Esophagus (tissue), 2 donors: ENCODE measurements at regions not wholly inside any gene's neighbourhood (a gene's known extent, or its start where the extent isn't known, plus 50 kb on each side); places are given as distances from the start of the nearest gene placed in this dataset.
"Not testable (repeated sequence)": the region's sequence is repeated elsewhere in the genome, so short reads cannot be mapped to it uniquely, and the experiment has no call there.

Experiments
- H3K27ac ChIP-seq, 2 donors: one replicate each; pipeline ENCODE4 v1.5.1; 2013; ENCODE audit warnings: low read depth in 2 of 2, mild to moderate bottlenecking in 2 of 2, inconsistent platforms in 1 of 2, low read length in 1 of 2, moderate library complexity in 1 of 2
- H3K27me3 ChIP-seq, 2 donors: one replicate each; pipeline ENCODE4 v1.6.1; 2013; ENCODE audit warnings: low read length in 2 of 2, control low read depth in 1 of 2, mild to moderate bottlenecking in 1 of 2; ENCODE audit not compliant: insufficient read depth in 2 of 2, control insufficient read depth in 1 of 2
- H3K36me3 ChIP-seq, 2 donors: one replicate each; pipeline ENCODE4 v1.6.1; 2013; ENCODE audit warnings: low read length in 1 of 2; ENCODE audit not compliant: control insufficient read depth in 2 of 2, insufficient read depth in 2 of 2
- H3K4me1 ChIP-seq, 2 donors: one replicate each; pipeline ENCODE4 v1.6.1; 2013; ENCODE audit warnings: low read length in 1 of 2; ENCODE audit not compliant: control insufficient read depth in 2 of 2, insufficient read depth in 2 of 2
- H3K4me3 ChIP-seq, 2 donors: one replicate each; pipeline ENCODE4 v1.5.1; 2013; ENCODE audit warnings: low read length in 2 of 2, mild to moderate bottlenecking in 2 of 2, low read depth in 1 of 2, moderate library complexity in 1 of 2
- H3K9me3 ChIP-seq, 2 donors: one replicate each; pipeline ENCODE4 v1.6.1; 2013; ENCODE audit warnings: mild to moderate bottlenecking in 2 of 2, low read depth in 1 of 2, low read length in 1 of 2, moderate library complexity in 1 of 2; ENCODE audit not compliant: control insufficient read depth in 2 of 2, insufficient read depth in 1 of 2
- WGBS, 2 donors: extraction: QIAGEN DNeasy Blood & Tissue Kit; methylation state at CpG; one replicate each; pipeline ENCODE4 v1.1.7; 2013; 5-methylcytosine and 5-hydroxymethylcytosine counted together
- donor health status: healthy with polysubstance abuse.
- donor health status: Bipolar disorder and iron deficiency.

GRCh38 chr12:75862692-75863471, 168.7 kb downstream of the PHLDA1 start:
- Histone ChIP-seq H3K27me3 (no peaks in the 10 kb centered on the region), H3K36me3 (no peaks in the 10 kb centered on the region), H3K9me3 (no peaks in the 10 kb centered on the region), H3K27ac (peak overlapping the region in 1 of 2 donors; percentile 72), H3K4me1 (no peaks in the 10 kb centered on the region), H3K4me3 (no peak overlapping the region)
- 27 to 48% methylated on average over 2 of the region's 2 CpGs for WGBS, 2 donors

- Histone ChIP-seq H3K9me3 (no peaks in the 10 kb centered on the region), H3K4me3 (no peak overlapping the region), H3K4me1 (no peaks in the 10 kb centered on the region), H3K27ac (peak overlapping the region; percentile 33 to 65), H3K36me3 (no peaks in the 10 kb centered on the region), H3K27me3 (no peaks in the 10 kb centered on the region)
- 28% methylated on average over 2 of the region's 2 CpGs for WGBS, 2 donors
Measured at GRCh38 chr12:75859868-75860267, 171.7 kb downstream of the PHLDA1 start.

- no peak overlapping the region for H3K4me3 ChIP-seq
- no peaks in the 10 kb centered on the region for H3K27me3 ChIP-seq
- H3K4me1 ChIP-seq, result no peaks in the 10 kb centered on the region
- 74 to 81% methylated on average over 1 of the region's 1 CpG for WGBS, 2 donors
- H3K27ac ChIP-seq, result no peak overlapping the region
- no peaks in the 10 kb centered on the region for H3K36me3 ChIP-seq
- H3K9me3 ChIP-seq, result no peaks in the 10 kb centered on the region
Measured at GRCh38 chr12:75856235-75856634, 175.3 kb downstream of the PHLDA1 start.

GRCh38 chr12:75855360-75855759, 176.2 kb downstream of the PHLDA1 start:
- H3K27me3 ChIP-seq, result no peaks in the 10 kb centered on the region
- no peak overlapping the region for H3K4me3 ChIP-seq
- 95 to 97% methylated on average over 2 of the region's 2 CpGs for WGBS, 2 donors
- no peak overlapping the region for H3K27ac ChIP-seq
- no peaks in the 10 kb centered on the region for H3K36me3 ChIP-seq
- no peaks in the 10 kb centered on the region for H3K9me3 ChIP-seq
- peaks cover 0 to 4% of the 10 kb centered on the region in 2 donors for H3K4me1 ChIP-seq

GRCh38 chr12:75854681-75855309, 176.8 kb downstream of the PHLDA1 start:
- Histone ChIP-seq H3K9me3 (no peaks in the 10 kb centered on the region), H3K36me3 (no peaks in the 10 kb centered on the region), H3K4me1 (peaks cover 0 to 4% of the 10 kb centered on the region in 2 donors), H3K27me3 (no peaks in the 10 kb centered on the region), H3K27ac (no peak overlapping the region), H3K4me3 (no peak overlapping the region)
- WGBS, 2 donors, result 52 to 62% methylated on average over 4 of the region's 4 CpGs

- H3K27me3 ChIP-seq, H3K9me3 ChIP-seq, H3K4me3 ChIP-seq, H3K27ac ChIP-seq, H3K4me1 ChIP-seq, H3K36me3 ChIP-seq: not testable (repeated sequence)
- WGBS, 2 donors, result 97 to 98% methylated on average over 5 of the region's 5 CpGs
Measured at GRCh38 chr12:75854137-75854536, 177.4 kb downstream of the PHLDA1 start.

GRCh38 chr12:75853626-75854025, 177.9 kb downstream of the PHLDA1 start:
- Histone ChIP-seq H3K4me1 (peaks cover 0 to 4% of the 10 kb centered on the region in 2 donors), H3K27ac (no peak overlapping the region), H3K27me3 (no peaks in the 10 kb centered on the region), H3K9me3 (no peaks in the 10 kb centered on the region), H3K4me3 (no peak overlapping the region), H3K36me3 (no peaks in the 10 kb centered on the region)
- WGBS, 2 donors, result 61 to 77% methylated on average over 2 of the region's 2 CpGs

GRCh38 chr12:75852956-75853355, 178.6 kb downstream of the PHLDA1 start:
- Histone ChIP-seq H3K9me3 (no peaks in the 10 kb centered on the region), H3K4me1 (peaks cover 0 to 4% of the 10 kb centered on the region in 2 donors), H3K4me3 (no peak overlapping the region), H3K27me3 (no peaks in the 10 kb centered on the region), H3K36me3 (no peaks in the 10 kb centered on the region), H3K27ac (no peak overlapping the region)
- WGBS, 2 donors, result 65 to 71% methylated on average over 2 of the region's 2 CpGs

GRCh38 chr12:75852143-75852542, 179.4 kb downstream of the PHLDA1 start:
- H3K4me3 ChIP-seq, result no peak overlapping the region
- H3K9me3 ChIP-seq, result no peaks in the 10 kb centered on the region
- 45 to 65% methylated on average over 3 of the region's 3 CpGs for WGBS, 2 donors
- H3K27me3 ChIP-seq, result no peaks in the 10 kb centered on the region
- no peaks in the 10 kb centered on the region for H3K36me3 ChIP-seq
- H3K27ac ChIP-seq, result no peak overlapping the region
- H3K4me1 ChIP-seq, result peaks cover 0 to 4% of the 10 kb centered on the region in 2 donors
